DMS79 treated with DMSO at 0.1 percent for 48 hours (cell line): ENCODE measurements at regions not wholly inside any gene's neighbourhood (a gene's known extent, or its start where the extent isn't known, plus 50 kb on each side); places are given as distances from the start of the nearest gene placed in this dataset.
"Not testable (repeated sequence)": the region's sequence is repeated elsewhere in the genome, so short reads cannot be mapped to it uniquely, and the experiment has no call there.

Experiments
- DNase-seq: peaks from one replicate; lab custom pipeline; 2025; lab: John Stamatoyannopoulos, UW

- DNase-seq, result no peak
These were observed 669.0 kb downstream of the RWDD3 start for GRCh38 chr1:95903060-95903459.

DNA sequence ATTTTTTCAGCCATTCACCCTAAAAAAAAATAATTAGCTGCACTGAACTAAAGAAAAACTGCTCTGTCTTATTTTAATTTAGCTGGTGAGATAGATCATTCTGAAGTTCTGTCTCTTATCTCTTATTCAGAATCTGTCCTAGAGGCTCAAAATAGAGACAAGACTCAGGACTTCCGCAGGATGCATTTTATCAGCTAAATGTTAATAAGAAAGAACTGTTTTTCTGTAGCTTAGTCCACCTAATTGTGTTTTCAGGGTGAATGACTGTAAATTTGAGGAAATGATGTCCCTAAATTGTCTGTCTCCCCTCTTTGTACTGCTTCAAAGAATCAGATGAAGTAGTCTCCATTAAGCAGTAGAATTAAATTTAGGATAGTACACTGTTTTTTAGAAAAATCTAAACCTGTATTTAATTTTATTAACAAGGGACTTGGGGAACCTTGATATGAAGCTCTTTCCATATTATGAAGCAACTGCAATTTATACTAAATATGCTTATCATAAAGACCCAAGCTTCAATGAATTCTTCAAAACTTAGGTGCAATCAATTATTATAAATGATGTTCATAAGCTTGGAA is 671.9 kb downstream of the RWDD3 start:
- DNase-seq, result no peak

GRCh38 chr1:95911739-95912138 is 677.7 kb downstream of the RWDD3 start:
- not testable (repeated sequence) for DNase-seq

- DNase-seq, result no peak
These were observed 682.6 kb downstream of the RWDD3 start for GRCh38 chr1:95916616-95917015.

DNA sequence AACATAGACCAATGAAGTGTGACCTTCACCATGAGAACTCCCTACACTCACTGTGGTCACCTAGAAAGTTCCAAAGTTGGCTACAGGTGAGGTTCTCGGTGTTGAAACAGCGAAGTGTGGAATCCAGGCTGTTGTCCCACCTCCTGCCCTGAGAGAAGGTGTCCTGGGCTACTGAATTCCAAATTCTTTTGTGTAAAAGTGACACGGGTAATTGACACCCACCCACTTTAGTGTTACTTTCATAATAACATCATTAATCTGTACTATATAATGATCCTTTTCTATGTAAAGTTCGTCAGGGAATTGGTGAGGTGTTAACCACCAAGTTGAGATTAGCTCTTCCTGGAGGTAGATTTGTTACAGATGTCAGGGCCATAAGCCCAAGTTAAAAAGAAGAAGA is 690.7 kb downstream of the RWDD3 start:
- DNase-seq, result no peak

DNA sequence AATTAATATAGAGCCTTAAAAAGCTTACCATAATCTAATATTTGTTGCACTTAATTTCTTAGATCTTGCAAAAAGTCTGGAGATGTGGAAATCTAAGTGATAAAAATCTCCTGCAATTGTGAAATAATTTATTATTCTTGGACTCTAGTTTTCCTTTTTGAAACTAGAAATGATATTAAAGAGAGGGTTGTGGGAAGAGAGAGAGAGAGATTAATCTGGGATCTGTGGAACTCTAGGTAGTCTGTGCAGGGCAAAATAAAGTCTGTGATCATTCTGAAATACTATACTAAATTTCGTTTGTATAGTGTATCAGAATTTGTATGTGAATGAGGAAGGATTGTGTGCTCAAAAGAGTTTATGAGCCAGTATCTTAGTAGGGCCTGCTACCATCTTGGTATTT is 692.3 kb downstream of the RWDD3 start:
- no peak for DNase-seq

DNA sequence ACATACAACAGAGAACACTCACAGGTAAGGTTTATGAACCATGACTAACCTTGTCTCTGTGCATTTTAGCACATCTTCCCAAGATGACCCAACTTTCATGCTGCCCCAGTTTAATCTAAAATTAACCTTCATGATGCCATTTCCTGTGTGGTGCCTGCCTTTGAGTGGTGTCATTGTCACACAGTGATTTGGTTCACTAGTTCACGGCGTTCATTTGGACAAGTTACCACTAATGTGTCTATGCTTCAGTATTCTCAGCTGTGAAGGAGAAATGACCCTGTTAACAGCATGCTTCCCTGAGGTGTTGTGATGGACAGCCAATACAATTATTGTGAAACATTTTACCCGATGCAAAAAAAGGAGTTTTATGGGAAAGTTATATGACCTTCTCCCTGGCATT is 693.1 kb downstream of the RWDD3 start:
- no peak for DNase-seq

- no peak for DNase-seq
These were observed 701.7 kb downstream of the RWDD3 start for GRCh38 chr1:95935719-95936118.

DNA sequence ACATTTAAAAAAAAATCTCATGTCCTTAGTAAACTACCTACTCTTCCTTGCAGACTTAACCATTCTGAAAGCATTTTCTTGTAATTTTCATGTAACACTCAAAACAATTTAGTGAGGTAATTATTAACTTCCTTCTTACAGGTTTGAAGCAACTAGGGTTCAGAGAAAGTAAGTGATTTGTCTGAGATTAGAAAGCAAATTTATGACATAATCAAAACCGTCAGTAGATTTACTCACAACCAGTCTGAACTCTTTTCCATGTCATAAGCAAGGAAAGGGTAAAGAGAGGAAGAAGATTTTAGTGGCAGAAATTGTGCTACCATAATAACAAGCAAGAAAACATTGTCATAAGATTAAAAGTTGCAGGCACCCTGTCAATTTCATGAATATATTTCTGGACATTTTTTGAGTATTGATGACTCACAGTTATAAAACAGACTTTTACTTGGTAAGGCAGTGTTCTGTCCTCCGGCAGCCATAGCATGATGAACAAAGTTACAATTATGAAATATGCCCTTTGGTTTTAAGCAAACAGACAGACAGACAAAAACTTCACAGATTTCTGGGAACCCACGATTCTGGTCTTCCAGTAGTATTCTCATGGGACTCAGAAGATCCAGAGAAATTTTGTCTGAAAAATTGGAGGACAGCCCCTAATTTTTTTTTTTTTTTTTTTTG is 707.2 kb downstream of the RWDD3 start:
- no peak for DNase-seq

DNA sequence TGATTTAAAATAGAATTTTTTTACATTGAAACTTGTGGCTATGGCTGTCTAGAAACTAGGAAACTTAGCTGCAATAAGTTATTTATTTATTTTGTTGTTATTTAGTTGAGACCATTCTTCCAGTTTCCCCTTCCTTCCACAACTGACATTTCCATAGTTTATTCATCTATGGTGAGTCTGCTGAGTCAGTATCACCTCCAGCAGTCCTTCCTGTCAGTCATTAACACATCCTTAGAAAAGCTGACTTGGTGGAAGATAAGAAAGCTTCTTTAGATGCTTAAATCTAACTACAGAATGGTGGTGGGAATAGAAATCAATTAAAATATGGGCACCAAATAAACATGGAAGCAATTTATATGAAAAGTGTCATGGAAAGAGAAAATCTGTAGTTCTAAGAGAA is 714.0 kb downstream of the RWDD3 start:
- no peak for DNase-seq

GRCh38 chr1:95951371-95952102 is 717.5 kb downstream of the RWDD3 start:
- DNase-seq, result no peak

DNA sequence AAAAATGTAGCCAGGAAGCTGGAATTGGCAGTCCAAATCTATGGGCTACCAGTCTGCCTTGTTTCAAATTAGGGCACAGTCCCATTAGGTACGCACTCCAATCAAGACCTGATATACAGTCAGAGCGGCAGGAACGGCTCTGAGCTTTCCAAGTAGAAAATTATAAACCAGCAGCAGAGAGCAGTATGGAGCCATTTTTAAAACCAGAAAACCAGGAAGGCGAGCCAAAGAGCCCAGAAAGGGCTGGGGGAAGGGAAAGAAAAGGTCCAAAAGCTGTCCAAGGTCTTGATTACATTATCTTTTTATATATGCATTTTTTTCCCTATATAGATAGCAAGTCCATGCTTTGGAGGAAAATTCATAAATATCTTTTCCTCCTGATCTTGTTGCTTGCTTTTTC is 719.0 kb downstream of the RWDD3 start:
- DNase-seq, result no peak

- DNase-seq, result no peak
These were observed 720.6 kb downstream of the RWDD3 start for GRCh38 chr1:95954585-95954984.

DNA sequence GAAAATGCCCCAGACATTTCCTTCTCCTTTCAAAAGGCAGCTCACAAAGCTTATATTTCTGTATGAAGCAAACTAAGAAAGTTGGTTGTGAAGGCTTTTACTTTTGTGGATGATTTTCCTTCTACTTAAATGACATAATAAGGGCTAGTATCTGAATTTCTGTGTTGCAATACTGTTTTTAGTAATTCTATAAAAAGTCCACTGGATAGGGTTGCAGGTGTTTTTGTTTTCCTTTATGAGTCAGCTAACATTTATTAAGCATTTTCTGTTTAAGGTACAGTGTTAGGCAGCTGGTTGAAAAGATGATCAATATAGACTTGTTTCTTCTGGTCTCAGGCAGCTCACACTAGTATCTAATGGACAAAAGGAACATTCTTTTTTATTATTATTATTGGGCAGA is 722.2 kb downstream of the RWDD3 start:
- DNase-seq, result no peak

GRCh38 chr1:95957748-95958147 is 723.7 kb downstream of the RWDD3 start:
- DNase-seq, result no peak

DNA sequence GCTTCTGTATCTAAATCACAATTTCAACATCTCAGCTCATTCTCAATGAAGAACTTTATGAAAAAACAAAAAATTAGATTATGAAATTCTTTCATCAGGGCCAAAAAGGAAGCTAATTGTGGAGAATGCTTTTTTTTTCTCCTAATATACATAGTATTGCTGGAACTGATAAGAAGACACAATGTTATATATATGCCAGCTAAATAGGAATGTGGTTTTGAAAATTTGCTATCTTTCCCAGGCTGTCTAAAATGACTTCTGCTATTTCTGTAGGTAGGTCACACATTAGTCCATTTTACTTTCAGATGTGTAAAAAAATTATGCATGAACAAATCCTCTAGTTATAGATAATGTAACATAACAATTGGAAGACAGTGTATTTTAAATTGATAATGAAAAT is 732.9 kb downstream of the RWDD3 start:
- DNase-seq, result no peak

GRCh38 chr1:95974586-95974985 is 740.6 kb downstream of the RWDD3 start:
- no peak for DNase-seq

GRCh38 chr1:95982711-95983110 is 738.9 kb upstream of the PTBP2 start:
- DNase-seq, result no peak

GRCh38 chr1:95983831-95984230 is 737.8 kb upstream of the PTBP2 start:
- DNase-seq, result no peak

DNA sequence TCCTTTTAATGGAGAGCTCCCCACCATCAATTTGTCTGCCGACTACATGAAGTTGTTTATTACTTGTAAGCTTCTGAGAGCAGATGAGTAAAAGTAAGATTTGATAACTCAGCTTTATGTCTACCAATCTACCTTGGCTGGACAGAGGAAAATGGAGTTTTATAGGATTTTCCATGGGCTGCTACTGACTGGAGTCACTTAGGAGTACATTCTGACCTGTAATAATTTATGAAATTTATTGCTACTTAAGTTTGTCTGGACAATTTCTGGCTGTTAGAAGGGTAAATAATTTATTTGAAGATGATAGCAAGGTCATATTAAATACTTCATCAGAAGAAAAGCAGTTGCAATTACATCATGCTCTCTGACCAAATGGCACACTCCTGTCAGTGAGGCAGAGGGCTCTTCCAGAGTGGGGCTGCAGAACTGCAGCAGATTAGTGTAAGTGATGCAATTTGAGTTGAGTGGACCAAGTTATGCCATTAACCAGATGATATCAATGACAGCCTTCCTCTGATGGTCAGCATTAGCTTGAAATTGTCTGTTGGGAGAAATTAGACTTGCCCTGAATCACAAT is 736.7 kb upstream of the PTBP2 start:
- DNase-seq, result no peak

DNA sequence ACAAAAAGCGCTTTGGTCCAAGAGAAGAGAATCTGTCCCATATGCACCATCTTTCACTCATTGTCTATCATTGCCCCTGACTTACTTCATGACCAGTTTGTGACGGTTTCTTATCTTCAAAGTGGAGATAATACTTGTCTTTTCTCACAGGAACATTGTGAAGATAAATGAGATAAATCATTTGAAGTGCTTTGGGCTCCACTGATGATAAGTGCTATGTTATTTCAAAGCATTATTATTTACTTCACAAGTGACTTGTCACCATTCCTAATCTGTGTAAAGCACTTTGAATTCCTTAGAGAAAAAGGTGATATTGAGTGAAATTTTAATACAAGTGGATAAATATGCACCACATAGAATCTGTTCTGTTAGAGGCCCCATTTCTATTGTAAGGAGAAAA is 731.6 kb upstream of the PTBP2 start:
- DNase-seq, result no peak

- DNase-seq, result no peak
These were observed 729.6 kb upstream of the PTBP2 start for GRCh38 chr1:95991787-95992520.
